ENCODE measurements at regions not wholly inside any gene's neighbourhood (a gene's known extent, or its start where the extent isn't known, plus 50 kb on each side); places are given as distances from the start of the nearest gene placed in this dataset.

DNA sequence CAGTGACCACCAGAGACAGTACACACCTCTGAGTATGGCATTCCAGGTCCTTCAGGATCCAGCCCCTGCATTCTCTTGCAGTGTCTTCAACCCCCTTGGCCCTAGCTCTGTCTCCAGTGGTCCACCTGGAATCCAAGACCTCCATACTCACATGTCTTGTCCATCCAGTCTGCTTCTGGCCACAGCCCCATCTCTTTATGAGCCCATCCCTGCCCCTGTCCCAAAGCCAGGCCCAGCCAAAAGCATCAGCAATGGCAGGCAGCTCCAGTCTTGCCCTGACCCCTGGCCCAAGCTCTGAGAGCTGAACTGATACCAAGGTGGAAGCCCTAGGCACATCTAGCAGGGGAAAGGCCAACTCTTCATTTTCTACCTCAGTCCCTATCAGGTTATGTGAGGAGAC lies 119.6 kb upstream of the PTPRT start (continued):
- TF ChIP-seq, protein P1, sequence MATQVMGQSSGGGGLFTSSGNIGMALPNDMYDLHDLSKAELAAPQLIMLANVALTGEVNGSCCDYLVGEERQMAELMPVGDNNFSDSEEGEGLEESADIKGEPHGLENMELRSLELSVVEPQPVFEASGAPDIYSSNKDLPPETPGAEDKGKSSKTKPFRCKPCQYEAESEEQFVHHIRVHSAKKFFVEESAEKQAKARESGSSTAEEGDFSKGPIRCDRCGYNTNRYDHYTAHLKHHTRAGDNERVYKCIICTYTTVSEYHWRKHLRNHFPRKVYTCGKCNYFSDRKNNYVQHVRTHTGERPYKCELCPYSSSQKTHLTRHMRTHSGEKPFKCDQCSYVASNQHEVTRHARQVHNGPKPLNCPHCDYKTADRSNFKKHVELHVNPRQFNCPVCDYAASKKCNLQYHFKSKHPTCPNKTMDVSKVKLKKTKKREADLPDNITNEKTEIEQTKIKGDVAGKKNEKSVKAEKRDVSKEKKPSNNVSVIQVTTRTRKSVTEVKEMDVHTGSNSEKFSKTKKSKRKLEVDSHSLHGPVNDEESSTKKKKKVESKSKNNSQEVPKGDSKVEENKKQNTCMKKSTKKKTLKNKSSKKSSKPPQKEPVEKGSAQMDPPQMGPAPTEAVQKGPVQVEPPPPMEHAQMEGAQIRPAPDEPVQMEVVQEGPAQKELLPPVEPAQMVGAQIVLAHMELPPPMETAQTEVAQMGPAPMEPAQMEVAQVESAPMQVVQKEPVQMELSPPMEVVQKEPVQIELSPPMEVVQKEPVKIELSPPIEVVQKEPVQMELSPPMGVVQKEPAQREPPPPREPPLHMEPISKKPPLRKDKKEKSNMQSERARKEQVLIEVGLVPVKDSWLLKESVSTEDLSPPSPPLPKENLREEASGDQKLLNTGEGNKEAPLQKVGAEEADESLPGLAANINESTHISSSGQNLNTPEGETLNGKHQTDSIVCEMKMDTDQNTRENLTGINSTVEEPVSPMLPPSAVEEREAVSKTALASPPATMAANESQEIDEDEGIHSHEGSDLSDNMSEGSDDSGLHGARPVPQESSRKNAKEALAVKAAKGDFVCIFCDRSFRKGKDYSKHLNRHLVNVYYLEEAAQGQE (IDR thresholded peaks at IDR 0.05; ENCODE audit: unreplicated experiment): no peak
- TF ChIP-seq JUNB (IDR thresholded peaks at IDR 0.05; ENCODE audit: unreplicated experiment) (no peak), ZNF331 (CRISPR knock-in tag; IDR thresholded peaks at IDR 0.05; ENCODE audit: low read depth) (no peak)

DNA sequence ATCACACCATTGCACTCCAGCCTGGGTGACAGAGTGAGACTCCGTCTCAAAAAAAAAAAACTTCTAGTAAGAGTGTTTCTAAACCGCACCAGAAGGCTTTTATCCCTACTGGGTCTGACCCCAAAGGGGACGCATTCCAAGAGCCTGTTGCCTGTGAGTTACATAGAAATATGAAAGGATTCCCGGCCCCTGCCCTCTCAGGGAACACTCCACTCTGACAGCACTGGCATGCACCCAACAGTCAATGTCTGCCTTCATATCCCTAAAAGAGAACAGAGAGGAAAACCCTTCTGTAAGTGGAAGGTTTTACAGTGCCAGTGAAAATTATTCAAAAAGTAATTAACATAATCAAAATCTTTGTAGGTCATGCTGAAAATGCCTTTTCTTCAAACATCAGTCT lies 117.1 kb upstream of the PTPRT start:
- peaks cover 8% of the 10 kb centered on the region for H3K27me3 Mint-ChIP-seq (ENCODE audit: insufficient read depth, low read depth, poor library complexity)
- Histone ChIP-seq H3F3A (replicated peaks; ENCODE audit: low read depth) (no peaks in the 10 kb centered on the region), H3K27ac (ENCODE audit: low read depth) (no peak overlapping the region), H4K20me1 (replicated peaks; ENCODE audit: insufficient read depth) (no peaks in the 10 kb centered on the region), H3K4me2 (no peak overlapping the region), H3K4me1 (ENCODE audit: insufficient read depth) (no peaks in the 10 kb centered on the region), H3K79me2 (replicated peaks; ENCODE audit: insufficient read depth) (no peaks in the 10 kb centered on the region), H3K36me3 (ENCODE audit: insufficient read depth) (no peaks in the 10 kb centered on the region; the same call in 1 of the 2 replicates), H2AFZ (no peak overlapping the region), H3K9me2 (ENCODE audit: insufficient read depth) (no peaks in the 10 kb centered on the region), H3K4me3 (no peak overlapping the region), H3K27me3 (ENCODE audit: insufficient read depth) (no peaks in the 10 kb centered on the region)
- no peak for ATAC-seq
- H3K4me3 Mint-ChIP-seq: no peak overlapping the region
- DNase-seq (ENCODE audit: low spot score): no peak
- H3K36me3 Mint-ChIP-seq (ENCODE audit: low read depth): peaks cover 28% of the 10 kb centered on the region
- peaks cover 98% of the 10 kb centered on the region for H3K9me3 Mint-ChIP-seq
- no peak overlapping the region for H3K27ac Mint-ChIP-seq
- no peak for TF ChIP-seq NANOG (IDR thresholded peaks at IDR 0.05; ENCODE audit: borderline replicate concordance)
- no peaks in the 10 kb centered on the region for H3K4me1 Mint-ChIP-seq

DNA sequence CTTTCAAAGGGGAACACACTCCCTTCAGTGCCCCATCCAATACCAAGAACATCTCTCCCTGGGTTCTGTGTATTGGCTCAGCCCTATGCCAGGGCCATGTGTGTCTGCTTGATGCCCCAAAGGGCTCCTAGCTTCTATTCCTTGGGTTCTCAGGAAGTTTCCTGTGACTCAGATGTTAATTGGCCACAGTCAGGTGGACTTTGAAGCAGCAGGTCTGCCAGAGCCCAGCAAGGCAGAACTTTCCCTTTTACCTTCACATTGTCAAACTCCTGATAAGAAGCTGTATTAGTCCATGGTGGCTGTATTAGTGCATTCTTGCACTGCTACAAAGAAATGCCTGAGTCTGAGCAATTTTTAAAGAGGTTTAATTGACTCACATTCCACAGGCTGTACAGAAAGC lies 116.0 kb upstream of the PTPRT start:
- no peaks in the 10 kb centered on the region for H3K79me2 ChIP-seq (replicated peaks; ENCODE audit: insufficient read depth)
- no peaks in the 10 kb centered on the region for H3K4me1 Mint-ChIP-seq
- no peaks in the 10 kb centered on the region for H3K4me1 ChIP-seq (ENCODE audit: insufficient read depth)
- no peak for ATAC-seq
- H3K9me3 Mint-ChIP-seq: peaks cover 98% of the 10 kb centered on the region
- H3K36me3 ChIP-seq (ENCODE audit: insufficient read depth): peaks cover 3% of the 10 kb centered on the region; the same call in 1 of the 2 replicates
- H3K4me2 ChIP-seq: no peak overlapping the region
- H3K27ac Mint-ChIP-seq: no peak overlapping the region
- no peaks in the 10 kb centered on the region for H3K27me3 ChIP-seq (ENCODE audit: insufficient read depth)
- no peak overlapping the region for H3K27ac ChIP-seq (ENCODE audit: low read depth)
- H3K4me3 ChIP-seq: no peak overlapping the region
- H3K36me3 Mint-ChIP-seq (ENCODE audit: low read depth): peaks cover 33% of the 10 kb centered on the region
- H3K4me3 Mint-ChIP-seq: no peak overlapping the region
- no peak overlapping the region for H2AFZ ChIP-seq
- TF ChIP-seq EZH2 (IDR thresholded peaks at IDR 0.05; ENCODE audit: low read depth, unreplicated experiment): no peak
- TF ChIP-seq STAT1 (IDR thresholded peaks at IDR 0.05; ENCODE audit: unreplicated experiment): no peak
- no peak for TF ChIP-seq ZNF114 (CRISPR knock-in tag; IDR thresholded peaks at IDR 0.05)
- TF ChIP-seq EZH2phosphoT487 (IDR thresholded peaks at IDR 0.05; ENCODE audit: unreplicated experiment): no peak
- no peak for TF ChIP-seq ZNF331 (CRISPR knock-in tag; IDR thresholded peaks at IDR 0.05; ENCODE audit: low read depth)
- no peaks in the 10 kb centered on the region for H3F3A ChIP-seq (replicated peaks; ENCODE audit: low read depth)
- no peaks in the 10 kb centered on the region for H4K20me1 ChIP-seq (replicated peaks; ENCODE audit: insufficient read depth)
- no peak for DNase-seq (ENCODE audit: low spot score)
- no peaks in the 10 kb centered on the region for H3K9me2 ChIP-seq (ENCODE audit: insufficient read depth)
- H3K27me3 Mint-ChIP-seq (ENCODE audit: insufficient read depth, low read depth, poor library complexity): peaks cover 5% of the 10 kb centered on the region

Measured in GM23338 (cell line).